GM12878 (cell line): ENCODE measurements at regions not wholly inside any gene's neighbourhood (a gene's known extent, or its start where the extent isn't known, plus 50 kb on each side); places are given as distances from the start of the nearest gene placed in this dataset.

Experiments used
- ATAC-seq: fragments of 200-7000 bp; cut with Tn5 transposase; 3 replicates; pipeline ENCODE4 v1.9.1; 2020; ENCODE audit warnings: mild to moderate bottlenecking, moderate library complexity
- BruUV-seq: library from RNA; stranded (reverse); fragments of 400-500 nt; replicated peaks from 2 replicates; lab custom pipeline; 2021; lab: Mats Ljungman, UMichigan
- CTCF ChIA-PET: fragments of 300-600 bp; sonication (Branson Sonifier 250); formaldehyde crosslinking; extraction: SDS; loops from one replicate; lab custom pipeline; 2021; ENCODE audit warnings: inconsistent platforms; lab: Yijun Ruan, JAX
- POLR2A ChIA-PET: fragments of 350-600 bp; formaldehyde crosslinking; extraction: SDS; loops from one replicate; lab custom pipeline; 2021; ENCODE audit warnings: inconsistent platforms; lab: Charles Lee
- RAD21 ChIA-PET: fragments of 300-600 bp; sonication (Branson Sonifier 250); formaldehyde crosslinking; loops from one replicate; lab custom pipeline; 2023; ENCODE audit warnings: antibody characterized with exemption; ENCODE audit not compliant: unreplicated experiment; lab: Charles Lee
- SMC1A ChIA-PET: fragments of 300-600 bp; sonication (Branson Sonifier 250); formaldehyde crosslinking; loops from one replicate; lab custom pipeline; 2023; ENCODE audit not compliant: unreplicated experiment, uncharacterized antibody; lab: Charles Lee
- DNase-seq: peaks from one replicate; pipeline ENCODE4 v3.0.0-alpha.2; 2011; ENCODE audit warnings: low read depth, low spot score
- FAIRE-seq: peaks from 3 replicates; lab custom pipeline; 2011; peaks lifted over from hg19 to GRCh38; lab: Jason Lieb, UNC
- H2AFZ ChIP-seq: 2 replicates; pipeline ENCODE4 v1.6.0; 2011; ENCODE audit warnings: low read depth, low read length, control low read depth; ENCODE audit not compliant: control insufficient read depth
- H3K27ac ChIP-seq: 2 replicates; pipeline ENCODE4 v1.5.1; 2011; ENCODE audit warnings: control low read depth; ENCODE audit not compliant: control insufficient read depth, insufficient read depth
- H3K27me3 ChIP-seq, 2 experiments: replicated peaks in 1 of 2; 2 replicates each; pipeline versions ENCODE4 v1.6.0 to v1.6.1; 2011; ENCODE audit warnings: low read length in 1 of 2; ENCODE audit not compliant: control insufficient read depth in 2 of 2, insufficient read depth in 2 of 2
- H3K36me3 ChIP-seq, 2 experiments: 2 replicates each; pipeline ENCODE4 v1.5.1; 2011; ENCODE audit warnings: low read length in 1 of 2; ENCODE audit not compliant: control insufficient read depth in 2 of 2, insufficient read depth in 2 of 2
- H3K4me1 ChIP-seq: 2 replicates; pipeline ENCODE4 v1.6.1; 2011; ENCODE audit warnings: mild to moderate bottlenecking, low read length, moderate library complexity, mixed read lengths; ENCODE audit not compliant: control insufficient read depth, insufficient read depth
- H3K4me2 ChIP-seq: 2 replicates; pipeline ENCODE4 v1.6.0; 2011; ENCODE audit warnings: control low read depth; ENCODE audit not compliant: control insufficient read depth, insufficient read depth
- H3K4me3 ChIP-seq: fragments of 200-600 bp; sonication (generic); 2 replicates; pipeline ENCODE4 v1.5.1; 2016
- H3K79me2 ChIP-seq: 2 replicates; pipeline ENCODE4 v1.6.0; 2011; ENCODE audit warnings: low read length; ENCODE audit not compliant: control insufficient read depth, insufficient read depth
- H3K9ac ChIP-seq: 2 replicates; pipeline ENCODE4 v1.8.0; 2011; ENCODE audit warnings: low read length, control low read depth, mixed read lengths; ENCODE audit not compliant: control insufficient read depth, insufficient read depth
- H3K9me3 ChIP-seq: replicated peaks from 3 replicates; pipeline ENCODE4 v1.5.1; 2011; ENCODE audit warnings: mild to moderate bottlenecking, low read length; ENCODE audit not compliant: control insufficient read depth, insufficient read depth
- H4K20me1 ChIP-seq: 2 replicates; pipeline ENCODE4 v1.6.0; 2011; ENCODE audit not compliant: control insufficient read depth, insufficient read depth
- ATF2 ChIP-seq: IDR thresholded peaks from 2 replicates; pipeline ENCODE4 v1.6.1; 2012; ENCODE audit warnings: low read length, inconsistent platforms
- BACH1 ChIP-seq: fragments of 450-650 bp; IDR thresholded peaks from 2 replicates; pipeline ENCODE4 v1.6.1; 2017; ENCODE audit warnings: mild to moderate bottlenecking, borderline replicate concordance
- FOS ChIP-seq: IDR thresholded peaks from 3 replicates; pipeline ENCODE4 v1.6.1; 2011; ENCODE audit warnings: borderline replicate concordance; ENCODE audit not compliant: insufficient read length; ENCODE audit errors: extremely low read depth
- HDAC6 ChIP-seq: fragments of 200-600 bp; sonication (generic); IDR thresholded peaks from one replicate; pipeline ENCODE4 v1.8.0; 2017; ENCODE audit warnings: antibody characterized with exemption; ENCODE audit not compliant: unreplicated experiment
- NRF1 ChIP-seq: conservative IDR thresholded peaks from 2 replicates; pipeline ENCODE4 v1.6.1; 2011; ENCODE audit warnings: mild to moderate bottlenecking, low read depth, low read length, improper control_type of control experiment
- SMAD1 ChIP-seq: fragments of 450-650 bp; IDR thresholded peaks from 2 replicates; pipeline ENCODE4 v1.6.1; 2018; ENCODE audit warnings: mild to moderate bottlenecking, low read depth; ENCODE audit not compliant: partially characterized antibody
- STAT1 ChIP-seq: fragments of 450-650 bp; conservative IDR thresholded peaks from 2 replicates; pipeline ENCODE4 v1.6.1; 2014; ENCODE audit warnings: antibody characterized with exemption, mild to moderate bottlenecking
- ZNF274 ChIP-seq: IDR thresholded peaks from one replicate; pipeline ENCODE4 v1.8.0; 2011; ENCODE audit not compliant: insufficient read length, insufficient read depth
- WGBS: methylation state at CpG from one replicate; pipeline ENCODE4 v1.1.6; 2016; ENCODE audit warnings: low lambda C conversion rate; ENCODE audit not compliant: insufficient replicate concordance, insufficient coverage; ENCODE audit errors: missing lambda C conversion rate; 5-methylcytosine and 5-hydroxymethylcytosine counted together
- in situ Hi-C: fragments of 300-500 bp; cut with MboI; formaldehyde crosslinking; loops from 9 replicates; pipeline ENCODE4 v1.14.3; 2018; ENCODE audit warnings: mixed read lengths
- intact Hi-C: fragments of 100-400 bp; cut with micrococcal nuclease; formaldehyde crosslinking; loops from one replicate; pipeline ENCODE4 v1.14.2; 2022; ENCODE audit not compliant: unreplicated experiment
- TF ChIP-seq, protein P1 (sequence below): fragments of 450-650 bp; IDR thresholded peaks from 2 replicates; pipeline ENCODE4 v1.6.1; 2016; ENCODE audit warnings: mild to moderate bottlenecking
- TF ChIP-seq, protein P2 (sequence below): fragments of 150-350 bp; IDR thresholded peaks from 2 replicates; pipeline ENCODE4 v1.6.1; 2016; ENCODE audit warnings: low read depth, low read length

DNA sequence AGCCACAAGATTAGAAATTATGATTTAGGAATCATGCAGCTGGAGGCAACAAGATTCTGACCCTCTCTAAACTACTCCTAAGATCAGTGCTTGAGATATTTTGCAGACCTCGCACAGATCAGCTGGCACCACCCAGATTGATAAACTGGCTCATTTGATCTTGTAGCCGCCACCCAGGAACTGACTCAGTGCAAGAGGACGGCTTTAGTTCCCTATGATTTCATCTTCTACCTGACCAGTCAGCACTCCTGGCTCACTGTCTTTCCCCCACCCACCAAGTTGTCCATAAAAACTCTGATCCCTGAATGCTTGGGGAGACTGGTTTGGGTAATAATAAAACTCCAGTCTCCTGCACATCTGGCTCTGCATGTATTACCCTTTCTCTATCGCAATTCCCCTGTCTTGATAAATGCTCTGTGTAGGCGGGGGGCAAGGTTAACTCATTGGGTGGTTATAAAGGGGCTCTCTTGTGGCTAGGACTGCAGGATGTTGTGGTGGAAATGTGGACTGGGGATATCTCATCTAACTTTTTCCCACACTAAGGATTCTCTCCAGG, 96.1 kb downstream of the ARL6IP6 start:
- no peaks in the 10 kb centered on the region for H3K27me3 ChIP-seq
- no peaks in the 10 kb centered on the region for H3K36me3 ChIP-seq
- TF ChIP-seq ZNF274 (no peak), ATF2 (no peak), BACH1 (no peak), STAT1 (no peak), HDAC6 (no peak), FOS (no peak), SMAD1 (no peak), NRF1 (no peak)
- TF ChIP-seq, protein P1, sequence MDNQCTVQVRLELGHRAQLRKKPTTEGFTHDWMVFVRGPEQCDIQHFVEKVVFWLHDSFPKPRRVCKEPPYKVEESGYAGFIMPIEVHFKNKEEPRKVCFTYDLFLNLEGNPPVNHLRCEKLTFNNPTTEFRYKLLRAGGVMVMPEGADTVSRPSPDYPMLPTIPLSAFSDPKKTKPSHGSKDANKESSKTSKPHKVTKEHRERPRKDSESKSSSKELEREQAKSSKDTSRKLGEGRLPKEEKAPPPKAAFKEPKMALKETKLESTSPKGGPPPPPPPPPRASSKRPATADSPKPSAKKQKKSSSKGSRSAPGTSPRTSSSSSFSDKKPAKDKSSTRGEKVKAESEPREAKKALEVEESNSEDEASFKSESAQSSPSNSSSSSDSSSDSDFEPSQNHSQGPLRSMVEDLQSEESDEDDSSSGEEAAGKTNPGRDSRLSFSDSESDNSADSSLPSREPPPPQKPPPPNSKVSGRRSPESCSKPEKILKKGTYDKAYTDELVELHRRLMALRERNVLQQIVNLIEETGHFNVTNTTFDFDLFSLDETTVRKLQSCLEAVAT = no peak
- TF ChIP-seq, protein P2, sequence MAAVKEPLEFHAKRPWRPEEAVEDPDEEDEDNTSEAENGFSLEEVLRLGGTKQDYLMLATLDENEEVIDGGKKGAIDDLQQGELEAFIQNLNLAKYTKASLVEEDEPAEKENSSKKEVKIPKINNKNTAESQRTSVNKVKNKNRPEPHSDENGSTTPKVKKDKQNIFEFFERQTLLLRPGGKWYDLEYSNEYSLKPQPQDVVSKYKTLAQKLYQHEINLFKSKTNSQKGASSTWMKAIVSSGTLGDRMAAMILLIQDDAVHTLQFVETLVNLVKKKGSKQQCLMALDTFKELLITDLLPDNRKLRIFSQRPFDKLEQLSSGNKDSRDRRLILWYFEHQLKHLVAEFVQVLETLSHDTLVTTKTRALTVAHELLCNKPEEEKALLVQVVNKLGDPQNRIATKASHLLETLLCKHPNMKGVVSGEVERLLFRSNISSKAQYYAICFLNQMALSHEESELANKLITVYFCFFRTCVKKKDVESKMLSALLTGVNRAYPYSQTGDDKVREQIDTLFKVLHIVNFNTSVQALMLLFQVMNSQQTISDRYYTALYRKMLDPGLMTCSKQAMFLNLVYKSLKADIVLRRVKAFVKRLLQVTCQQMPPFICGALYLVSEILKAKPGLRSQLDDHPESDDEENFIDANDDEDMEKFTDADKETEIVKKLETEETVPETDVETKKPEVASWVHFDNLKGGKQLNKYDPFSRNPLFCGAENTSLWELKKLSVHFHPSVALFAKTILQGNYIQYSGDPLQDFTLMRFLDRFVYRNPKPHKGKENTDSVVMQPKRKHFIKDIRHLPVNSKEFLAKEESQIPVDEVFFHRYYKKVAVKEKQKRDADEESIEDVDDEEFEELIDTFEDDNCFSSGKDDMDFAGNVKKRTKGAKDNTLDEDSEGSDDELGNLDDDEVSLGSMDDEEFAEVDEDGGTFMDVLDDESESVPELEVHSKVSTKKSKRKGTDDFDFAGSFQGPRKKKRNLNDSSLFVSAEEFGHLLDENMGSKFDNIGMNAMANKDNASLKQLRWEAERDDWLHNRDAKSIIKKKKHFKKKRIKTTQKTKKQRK = no peak
- ChIA-PET CTCF (no interaction called here), SMC1A (no interaction called here), RAD21 (no interaction called here), POLR2A (no interaction called here)
- H4K20me1 ChIP-seq = no peaks in the 10 kb centered on the region
- no TSS peak for BruUV-seq
- no peak overlapping the region for H3K9ac ChIP-seq
- no peaks in the 10 kb centered on the region for H3K4me1 ChIP-seq
- no peaks in the 10 kb centered on the region; the same call in 2 of the 3 replicates for H3K9me3 ChIP-seq
- H3K79me2 ChIP-seq = no peaks in the 10 kb centered on the region
- 16% methylated on average over 5 of the region's 5 CpGs for WGBS
- no peak overlapping the region for H2AFZ ChIP-seq
- no peak for ATAC-seq
- H3K27ac ChIP-seq = no peak overlapping the region
- FAIRE-seq = no peak
- in situ Hi-C loops (no loop called here), intact Hi-C loops (no loop called here)
- DNase-seq = no peak
- no peak overlapping the region for H3K4me3 ChIP-seq
- H3K4me2 ChIP-seq = no peak overlapping the region
